HG03135 (cell line): ENCODE measurements at regions not wholly inside any gene's neighbourhood (a gene's known extent, or its start where the extent isn't known, plus 50 kb on each side); places are given as distances from the start of the nearest gene placed in this dataset.

Source experiments
- ATAC-seq: cut with Tn5 transposase; IDR thresholded peaks from one replicate; pipeline ENCODE4 v1.9.1; 2021; ENCODE audit warnings: mild to moderate bottlenecking, moderate library complexity; ENCODE audit not compliant: unreplicated experiment

DNA sequence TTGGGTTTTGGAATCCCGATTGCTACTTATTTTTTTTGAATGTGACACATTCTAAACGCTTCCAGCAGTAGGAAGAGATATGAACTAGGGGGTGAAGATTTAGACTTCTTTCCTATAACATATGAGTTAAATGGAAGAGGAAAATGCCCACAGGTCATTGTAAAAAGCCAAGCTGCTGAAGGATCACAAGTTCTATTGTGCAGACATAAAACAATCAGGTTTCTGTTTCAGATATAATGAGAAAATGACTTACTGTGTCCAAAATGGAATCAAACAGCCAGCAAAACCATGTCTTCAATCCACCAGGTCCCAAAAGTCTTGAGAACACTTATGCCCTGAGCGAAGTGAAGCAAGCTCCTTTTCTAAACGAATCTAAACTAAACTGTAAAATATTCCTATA, 157.0 kb upstream of the SOX9 start:
- no peak for ATAC-seq

DNA sequence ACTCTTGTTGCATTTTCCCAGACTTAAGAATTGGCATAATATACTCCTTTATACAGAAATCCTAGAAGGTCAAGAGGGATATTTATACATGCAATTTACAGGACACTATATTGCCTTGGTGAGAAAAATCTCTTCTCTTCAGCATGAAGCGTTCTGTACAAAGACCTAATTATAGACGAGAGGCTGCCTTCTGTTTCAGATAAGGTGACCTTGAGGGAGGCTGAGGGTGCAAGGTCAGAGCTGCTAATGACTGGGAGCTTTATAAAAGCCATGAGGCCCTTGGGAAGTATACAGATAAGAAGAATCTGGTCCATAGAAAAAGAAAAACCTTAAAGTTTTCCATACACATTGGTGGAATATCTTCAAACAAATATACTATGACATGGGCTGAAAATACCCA, 156.3 kb upstream of the SOX9 start:
- no peak for ATAC-seq

- no peak for ATAC-seq
These were observed 154.8 kb upstream of the SOX9 start for GRCh38 chr17:71966055-71966454.

DNA sequence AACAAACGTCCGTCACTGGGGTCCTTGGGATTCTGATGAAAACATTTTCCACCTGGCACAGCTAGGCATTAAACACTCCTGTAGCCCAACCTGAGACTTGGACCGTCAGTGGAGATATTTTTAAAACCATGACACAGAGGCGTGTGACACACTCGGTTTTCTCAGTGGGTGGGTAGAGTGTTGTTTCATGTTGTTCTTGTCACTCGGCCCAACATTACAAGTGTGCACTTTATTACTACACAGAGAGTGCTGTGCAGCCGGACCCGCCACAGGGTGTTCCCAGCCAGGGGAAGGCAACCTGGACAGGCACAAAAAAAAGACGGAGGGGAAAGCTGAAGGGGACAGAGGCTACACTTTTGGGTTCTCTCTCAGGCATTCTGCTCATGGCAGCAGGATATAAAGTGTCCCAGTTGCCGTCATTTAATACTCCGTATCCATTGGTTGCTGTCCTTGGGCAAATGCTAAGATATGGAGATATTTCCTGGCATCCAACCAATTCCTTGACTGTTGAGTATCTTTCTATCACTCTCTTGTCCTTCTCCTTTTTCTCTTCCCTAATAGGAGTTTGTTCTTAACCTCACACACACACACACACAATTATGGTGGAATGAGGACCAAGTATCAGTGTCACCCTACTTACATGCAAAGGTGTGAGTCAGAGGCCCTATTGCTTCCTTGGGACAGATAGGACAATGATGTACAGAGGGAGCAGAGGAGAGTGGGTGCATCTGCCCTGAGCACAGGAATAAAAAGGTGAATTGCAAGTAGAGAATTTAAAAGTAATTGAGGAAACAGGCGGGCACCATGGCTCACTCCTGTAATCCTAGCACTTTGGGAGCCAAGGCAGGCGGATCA, 154.1 kb upstream of the SOX9 start:
- ATAC-seq, result no peak

DNA sequence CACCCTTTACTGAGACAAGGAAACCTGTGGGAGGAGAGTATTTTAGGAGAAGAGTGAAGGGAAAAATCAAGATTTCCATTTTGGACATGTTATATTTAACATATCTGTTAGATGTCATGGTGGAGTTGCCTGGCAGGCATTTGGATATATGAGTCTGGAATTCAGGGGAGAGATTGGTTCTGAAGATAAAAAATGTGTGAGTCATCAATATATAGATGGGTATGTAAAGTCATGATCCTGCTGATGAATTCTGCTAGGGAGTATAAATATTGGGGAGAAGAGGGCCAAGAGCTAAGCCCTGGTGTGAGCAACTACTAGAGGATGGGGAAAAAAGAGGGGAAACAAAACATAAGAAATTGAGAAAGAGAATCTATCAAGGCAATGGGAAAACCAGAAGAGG, 151.3 kb upstream of the SOX9 start:
- ATAC-seq, result no peak

DNA sequence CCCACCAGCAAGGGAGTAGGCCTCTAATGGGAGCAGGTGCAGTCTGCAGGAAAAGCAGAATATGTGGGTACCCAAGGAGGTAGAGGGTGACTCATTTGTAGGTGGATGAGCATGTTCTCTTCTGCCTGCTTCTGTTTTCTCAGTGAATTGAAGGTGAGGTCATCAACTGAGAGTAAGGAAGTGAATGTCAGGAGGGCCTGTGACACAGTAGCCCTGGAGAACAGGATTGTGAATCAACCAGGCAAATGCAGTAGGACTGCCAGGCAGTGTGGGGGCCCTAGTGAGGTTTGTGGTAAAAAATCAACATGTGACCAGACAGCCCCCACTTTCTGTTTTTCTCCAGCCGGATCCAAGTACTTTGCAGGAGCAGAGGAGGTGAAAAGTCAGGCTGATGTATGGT, 150.5 kb upstream of the SOX9 start:
- no peak for ATAC-seq

- ATAC-seq, result no peak
These were observed 146.8 kb upstream of the SOX9 start for GRCh38 chr17:71974051-71974450.

- no peak for ATAC-seq
These were observed 145.5 kb upstream of the SOX9 start for GRCh38 chr17:71975331-71975801.

DNA sequence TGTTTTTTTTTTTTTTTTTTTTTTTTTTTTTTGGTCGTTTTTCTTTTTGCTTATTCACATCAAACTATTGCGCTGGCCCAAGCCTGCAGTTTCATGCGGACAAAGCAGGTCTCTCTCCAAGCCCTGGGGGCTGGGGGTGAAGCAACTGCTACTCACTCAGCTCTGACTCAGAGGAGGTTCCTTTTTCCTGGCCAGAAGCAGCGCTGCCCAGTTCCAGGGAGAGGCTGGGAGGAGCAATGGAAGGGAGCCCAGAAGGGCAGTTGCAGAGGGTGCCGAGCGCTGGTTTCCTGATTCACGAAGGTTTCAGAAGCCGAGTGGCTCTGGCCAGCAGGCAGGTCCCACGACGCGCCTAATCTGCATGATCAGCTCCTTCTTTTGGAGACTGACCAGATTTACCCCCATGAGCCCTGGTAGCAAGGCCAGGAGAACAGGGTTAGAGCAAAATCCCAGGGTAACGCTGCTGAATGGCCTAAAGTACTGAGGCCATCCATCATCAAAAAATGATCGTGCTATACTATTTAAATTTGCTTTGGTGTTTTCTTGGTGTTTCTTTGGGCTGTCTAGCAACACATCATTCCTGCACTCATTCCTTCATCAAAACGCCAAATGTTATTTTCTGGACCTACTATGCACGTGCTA, 144.7 kb upstream of the SOX9 start:
- no peak for ATAC-seq

DNA sequence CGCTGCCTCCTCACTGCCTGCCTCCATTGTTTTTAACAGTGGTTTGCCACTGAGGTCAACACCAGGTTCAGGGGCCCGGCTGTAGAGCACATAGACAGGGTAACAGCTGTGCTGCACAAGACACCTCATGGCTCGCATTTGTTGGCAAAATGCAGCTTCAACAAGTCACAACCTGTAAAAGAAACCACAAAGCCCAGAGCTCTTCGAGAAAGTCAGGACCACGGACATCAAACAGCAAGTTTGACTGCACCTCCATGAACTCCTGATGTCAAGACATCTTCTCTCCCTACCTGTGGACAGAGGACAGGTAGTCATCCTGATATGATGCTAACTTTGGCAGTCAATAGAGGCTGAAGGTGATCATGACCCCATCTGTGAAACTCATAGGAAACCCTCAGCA, 142.4 kb upstream of the SOX9 start:
- ATAC-seq, result no peak

DNA sequence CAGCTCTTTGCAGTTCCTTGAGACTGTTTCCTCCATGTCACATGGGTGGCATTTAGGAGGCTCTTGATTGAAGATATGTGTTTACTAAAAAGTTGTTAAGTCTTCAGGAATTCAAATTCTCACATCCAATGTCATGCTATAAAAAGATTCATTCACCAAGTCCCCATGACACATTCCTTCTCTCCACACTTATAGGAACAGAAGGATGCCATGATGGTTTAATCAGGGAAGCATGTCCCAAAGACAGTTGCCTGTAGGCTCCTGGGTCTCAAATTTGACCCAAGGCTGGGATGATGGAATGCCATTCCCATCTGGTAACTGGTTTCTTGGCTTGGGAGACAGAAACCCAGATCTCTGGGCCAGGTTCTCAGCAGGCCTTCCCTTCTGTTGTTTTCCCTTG, 140.6 kb upstream of the SOX9 start:
- ATAC-seq, result no peak

DNA sequence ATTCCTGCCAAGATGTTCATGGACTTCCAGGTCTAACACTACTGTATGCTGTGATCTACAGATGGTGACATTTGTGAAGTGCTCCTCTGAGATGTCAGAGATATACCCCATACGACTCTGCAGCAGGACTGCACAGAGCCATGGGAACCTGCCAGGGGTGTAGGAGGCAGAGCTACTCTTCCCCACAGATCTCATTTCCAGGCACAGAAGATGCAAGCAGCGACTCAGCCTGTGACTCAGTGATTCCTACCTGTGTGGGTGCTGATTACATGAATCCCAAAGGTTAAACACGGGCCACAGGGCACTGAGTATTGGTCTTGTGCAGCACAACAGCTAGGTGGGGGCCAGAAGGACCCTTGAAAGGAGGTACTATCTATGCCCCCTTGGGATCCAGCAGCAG, 137.0 kb upstream of the SOX9 start:
- ATAC-seq, result no peak

- ATAC-seq, result no peak
These were observed 135.4 kb upstream of the SOX9 start for GRCh38 chr17:71985111-71986039.

DNA sequence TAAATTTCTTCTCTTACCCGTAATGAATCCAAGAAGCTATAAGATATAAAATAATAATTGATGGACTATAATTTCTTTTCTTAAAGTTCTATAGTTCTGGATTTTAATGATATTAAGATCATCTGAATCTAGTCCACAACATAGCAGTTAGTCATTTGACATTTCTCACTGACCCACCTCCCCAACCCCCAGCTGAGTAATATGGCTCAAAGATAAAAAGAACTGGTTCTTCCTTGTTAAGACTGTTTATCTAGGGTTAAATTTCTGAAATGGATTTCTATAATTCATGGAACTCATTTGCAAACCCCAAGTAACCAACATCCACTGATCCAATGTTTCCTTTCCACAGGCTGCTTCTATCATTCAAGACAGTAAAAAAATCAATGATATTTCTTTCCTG, 133.9 kb upstream of the SOX9 start:
- no peak for ATAC-seq

GRCh38 chr17:71987634-71988033, 133.2 kb upstream of the SOX9 start:
- ATAC-seq, result no peak

DNA sequence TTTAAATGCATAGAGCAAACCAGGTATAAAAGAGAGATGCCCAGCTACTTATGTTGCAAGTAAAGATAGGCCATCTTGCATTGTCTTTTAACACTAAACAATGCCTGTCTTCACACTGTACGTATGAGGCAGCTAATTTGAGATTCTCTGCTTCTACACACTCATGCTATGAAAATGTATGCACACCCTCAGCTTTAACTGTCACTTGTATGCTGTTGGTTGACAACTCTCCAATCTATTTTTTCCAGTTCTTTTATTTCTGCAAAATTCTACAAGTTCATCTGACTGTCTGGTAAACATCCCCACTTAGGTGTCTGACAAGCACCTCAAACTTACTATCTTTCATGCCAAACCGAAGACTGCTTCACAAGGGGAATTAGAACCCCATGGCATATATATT, 131.7 kb upstream of the SOX9 start:
- ATAC-seq, result no peak

DNA sequence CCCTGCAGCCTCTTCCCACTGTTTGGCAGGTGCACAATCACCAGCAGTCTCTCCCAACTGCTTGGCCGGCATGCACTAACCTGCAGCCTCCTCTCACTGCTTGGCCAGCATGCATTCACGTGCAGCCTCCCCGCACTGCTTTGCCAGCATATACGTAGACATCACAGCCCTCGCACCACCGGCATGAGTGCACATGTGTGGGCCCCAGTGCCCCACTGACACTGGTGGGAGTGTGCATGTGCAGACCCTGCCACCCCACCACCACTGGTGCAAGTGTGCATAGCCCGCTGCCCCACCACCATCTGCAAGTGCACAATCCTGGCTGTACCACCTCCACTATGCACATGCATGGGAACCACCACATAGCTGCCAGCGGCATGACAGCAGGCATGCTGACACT, 127.5 kb upstream of the SOX9 start:
- no peak for ATAC-seq

- no peak for ATAC-seq
These were observed 125.2 kb upstream of the SOX9 start for GRCh38 chr17:71995590-71995989.

DNA sequence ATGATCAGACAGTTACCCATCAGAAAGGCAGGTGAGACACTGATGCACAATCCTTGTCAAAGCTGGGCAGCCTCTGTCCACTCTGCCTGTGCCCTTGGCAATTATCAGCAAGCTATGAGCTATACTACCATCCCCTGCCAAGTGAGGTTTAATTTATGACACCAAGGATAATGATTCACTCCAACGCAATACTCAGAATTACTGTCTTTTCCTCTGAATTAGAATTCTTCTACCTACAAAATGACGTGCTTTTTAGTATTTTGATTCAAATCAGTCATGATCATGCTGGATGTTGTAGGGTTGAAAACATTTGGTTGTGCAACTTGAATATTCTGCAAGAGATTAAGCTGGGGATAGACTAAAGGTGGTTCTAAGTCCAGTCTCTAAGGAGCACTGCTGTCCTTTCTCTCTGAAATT, 116.8 kb upstream of the SOX9 start:
- ATAC-seq, result no peak

DNA sequence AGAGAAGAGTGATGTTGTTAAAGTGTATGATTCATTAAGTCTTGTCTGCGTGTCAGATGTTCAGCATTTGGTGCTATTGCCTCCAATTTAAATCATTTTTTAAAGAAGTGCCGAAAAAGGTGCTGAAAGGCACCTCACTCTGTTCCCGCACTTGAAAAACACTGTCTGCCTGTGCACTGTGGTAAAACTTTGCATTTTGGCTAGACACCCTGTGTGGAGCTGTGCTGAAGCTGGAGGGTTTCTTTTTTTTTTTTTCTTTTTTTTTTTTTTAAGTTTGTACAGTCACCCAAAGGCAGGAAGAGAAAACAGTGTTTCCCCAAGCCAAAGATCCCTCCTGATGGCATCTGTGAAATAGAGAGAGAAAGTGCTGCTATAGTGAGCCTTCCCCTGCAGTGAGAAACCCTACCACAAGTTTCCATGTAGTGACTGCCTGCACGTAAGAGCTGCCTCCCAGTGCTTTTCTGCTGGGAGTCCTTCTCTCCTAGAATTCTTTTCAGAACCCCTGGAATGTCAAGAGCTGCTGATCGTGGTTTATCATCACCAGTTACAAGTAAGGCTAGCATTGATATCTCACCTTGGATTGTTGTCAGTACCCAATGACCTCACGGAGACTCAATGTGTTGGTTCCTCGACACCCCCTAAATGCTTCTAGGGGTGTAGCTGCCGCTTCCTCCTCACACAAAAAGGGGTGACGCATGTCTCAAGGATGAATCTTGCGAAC, 116.0 kb upstream of the SOX9 start:
- no peak for ATAC-seq
